ENCODE measurements at regions not wholly inside any gene's neighbourhood (a gene's known extent, or its start where the extent isn't known, plus 50 kb on each side); places are given as distances from the start of the nearest gene placed in this dataset.
"Not testable (repeated sequence)": the region's sequence is repeated elsewhere in the genome, so short reads cannot be mapped to it uniquely, and the experiment has no call there.

- H3K27me3 Mint-ChIP-seq = no peaks in the 10 kb centered on the region
- H3K36me3 Mint-ChIP-seq = no peaks in the 10 kb centered on the region
Observed at GRCh38 chr1:118306851-118307250, 121.8 kb upstream of the SPAG17 start.

GRCh38 chr1:118304722-118305359 lies 119.8 kb upstream of the SPAG17 start:
- ChIA-PET POLR2A (no interaction called here), CTCF (no interaction called here)
- intact Hi-C loops (cut with micrococcal nuclease) = no loop called here
- no peaks in the 10 kb centered on the region for H3K27me3 Mint-ChIP-seq
- H3K4me3 Mint-ChIP-seq = no peak overlapping the region
- DNase-seq = no peak
- H3K9me3 Mint-ChIP-seq = no peaks in the 10 kb centered on the region
- no peaks in the 10 kb centered on the region for H3K36me3 Mint-ChIP-seq
- H3K27ac Mint-ChIP-seq = no peak overlapping the region
- no peaks in the 10 kb centered on the region for H3K4me1 Mint-ChIP-seq (ENCODE audit: low read depth)

More at GRCh38 chr1:118306851-118307250, 121.8 kb upstream of the SPAG17 start:
- intact Hi-C loops (cut with micrococcal nuclease) = no loop called here
- CTCF ChIA-PET = no interaction called here
- Mint-ChIP-seq H3K27ac (no peak overlapping the region), H3K9me3 (no peaks in the 10 kb centered on the region), H3K4me3 (no peak overlapping the region), H3K4me1 (ENCODE audit: low read depth) (no peaks in the 10 kb centered on the region)
- DNase-seq = no peak
- POLR2A ChIA-PET = no interaction called here

- ChIA-PET POLR2A (no interaction called here), CTCF (no interaction called here)
- no peak for DNase-seq
- Mint-ChIP-seq H3K4me1 (ENCODE audit: low read depth) (no peaks in the 10 kb centered on the region), H3K9me3 (no peaks in the 10 kb centered on the region), H3K36me3 (no peaks in the 10 kb centered on the region), H3K27ac (no peak overlapping the region), H3K27me3 (no peaks in the 10 kb centered on the region), H3K4me3 (no peak overlapping the region)
- intact Hi-C loops (cut with micrococcal nuclease) = no loop called here
Observed at GRCh38 chr1:118303534-118303933, 118.5 kb upstream of the SPAG17 start.

- H3K27me3 Mint-ChIP-seq = no peaks in the 10 kb centered on the region
- H3K4me3 Mint-ChIP-seq = no peak overlapping the region
- no peaks in the 10 kb centered on the region for H3K4me1 Mint-ChIP-seq (ENCODE audit: low read depth)
- intact Hi-C loops (cut with micrococcal nuclease) = no loop called here
- POLR2A ChIA-PET = no interaction called here
- DNase-seq = no peak
- no peaks in the 10 kb centered on the region for H3K9me3 Mint-ChIP-seq
- CTCF ChIA-PET = no interaction called here
- H3K36me3 Mint-ChIP-seq = no peaks in the 10 kb centered on the region
- H3K27ac Mint-ChIP-seq = no peak overlapping the region
Observed at GRCh38 chr1:118303064-118303463, 118.0 kb upstream of the SPAG17 start.

GRCh38 chr1:118302145-118302544 lies 117.1 kb upstream of the SPAG17 start:
- POLR2A ChIA-PET = no interaction called here
- no peaks in the 10 kb centered on the region for H3K4me1 Mint-ChIP-seq (ENCODE audit: low read depth)
- CTCF ChIA-PET = no interaction called here
- DNase-seq = no peak
- no peaks in the 10 kb centered on the region for H3K9me3 Mint-ChIP-seq
- H3K27me3 Mint-ChIP-seq = no peaks in the 10 kb centered on the region
- H3K36me3 Mint-ChIP-seq = no peaks in the 10 kb centered on the region
- H3K4me3 Mint-ChIP-seq = no peak overlapping the region
- H3K27ac Mint-ChIP-seq = no peak overlapping the region
- intact Hi-C loops (cut with micrococcal nuclease) = no loop called here

- H3K4me1 Mint-ChIP-seq (ENCODE audit: low read depth) = no peaks in the 10 kb centered on the region
- H3K36me3 Mint-ChIP-seq = no peaks in the 10 kb centered on the region
- ChIA-PET POLR2A (no interaction called here), CTCF (no interaction called here)
- H3K4me3 Mint-ChIP-seq = no peak overlapping the region
- no peaks in the 10 kb centered on the region for H3K9me3 Mint-ChIP-seq
- no peak for DNase-seq
- intact Hi-C loops (cut with micrococcal nuclease) = no loop called here
- H3K27me3 Mint-ChIP-seq = no peaks in the 10 kb centered on the region
- H3K27ac Mint-ChIP-seq = no peak overlapping the region
Observed at GRCh38 chr1:118300808-118301207, 115.8 kb upstream of the SPAG17 start.

GRCh38 chr1:118298397-118298796 lies 113.4 kb upstream of the SPAG17 start:
- POLR2A ChIA-PET = no interaction called here
- no peak for DNase-seq
- H3K27me3 Mint-ChIP-seq = no peaks in the 10 kb centered on the region
- no peaks in the 10 kb centered on the region for H3K4me1 Mint-ChIP-seq (ENCODE audit: low read depth)
- intact Hi-C loops (cut with micrococcal nuclease) = no loop called here
- no peak overlapping the region for H3K27ac Mint-ChIP-seq
- H3K36me3 Mint-ChIP-seq = no peaks in the 10 kb centered on the region
- no peaks in the 10 kb centered on the region for H3K9me3 Mint-ChIP-seq
- CTCF ChIA-PET = no interaction called here
- H3K4me3 Mint-ChIP-seq = no peak overlapping the region

- Mint-ChIP-seq H3K27me3 (no peaks in the 10 kb centered on the region), H3K4me3 (no peak overlapping the region), H3K4me1 (ENCODE audit: low read depth) (no peaks in the 10 kb centered on the region), H3K36me3 (no peaks in the 10 kb centered on the region), H3K9me3 (no peaks in the 10 kb centered on the region), H3K27ac (no peak overlapping the region)
- POLR2A ChIA-PET = no interaction called here
- DNase-seq = no peak
- CTCF ChIA-PET = no interaction called here
- intact Hi-C loops (cut with micrococcal nuclease) = no loop called here
Observed at GRCh38 chr1:118297521-118297920, 112.5 kb upstream of the SPAG17 start.

GRCh38 chr1:118294875-118295642 lies 110.0 kb upstream of the SPAG17 start:
- CTCF ChIA-PET = no interaction called here

GRCh38 chr1:118291661-118292060 lies 106.6 kb upstream of the SPAG17 start:
- H3K36me3 Mint-ChIP-seq = no peaks in the 10 kb centered on the region
- H3K9me3 Mint-ChIP-seq = no peaks in the 10 kb centered on the region
- no peak overlapping the region for H3K4me3 Mint-ChIP-seq
- no peaks in the 10 kb centered on the region for H3K27me3 Mint-ChIP-seq
- H3K27ac Mint-ChIP-seq = no peak overlapping the region
- CTCF ChIA-PET = no interaction called here
- DNase-seq = no peak
- H3K4me1 Mint-ChIP-seq (ENCODE audit: low read depth) = no peaks in the 10 kb centered on the region
- intact Hi-C loops (cut with micrococcal nuclease) = no loop called here
- POLR2A ChIA-PET = no interaction called here

More at GRCh38 chr1:118294875-118295642, 110.0 kb upstream of the SPAG17 start:
- no peaks in the 10 kb centered on the region for H3K36me3 Mint-ChIP-seq
- intact Hi-C loops (cut with micrococcal nuclease) = no loop called here
- no peaks in the 10 kb centered on the region for H3K4me1 Mint-ChIP-seq (ENCODE audit: low read depth)
- no peak overlapping the region for H3K27ac Mint-ChIP-seq
- no peak for DNase-seq
- H3K9me3 Mint-ChIP-seq = no peaks in the 10 kb centered on the region
- POLR2A ChIA-PET = no interaction called here
- H3K4me3 Mint-ChIP-seq = no peak overlapping the region
- no peaks in the 10 kb centered on the region for H3K27me3 Mint-ChIP-seq

GRCh38 chr1:118290571-118290970 lies 105.5 kb upstream of the SPAG17 start:
- ChIA-PET CTCF (no interaction called here), POLR2A (no interaction called here)
- no peak for DNase-seq
- intact Hi-C loops (cut with micrococcal nuclease) = no loop called here
- H3K9me3 Mint-ChIP-seq = no peaks in the 10 kb centered on the region
- H3K4me1 Mint-ChIP-seq (ENCODE audit: low read depth) = no peaks in the 10 kb centered on the region
- no peak overlapping the region for H3K27ac Mint-ChIP-seq
- no peaks in the 10 kb centered on the region for H3K36me3 Mint-ChIP-seq
- no peak overlapping the region for H3K4me3 Mint-ChIP-seq
- H3K27me3 Mint-ChIP-seq = no peaks in the 10 kb centered on the region

- CTCF ChIA-PET = no interaction called here
- Mint-ChIP-seq H3K9me3 (no peaks in the 10 kb centered on the region), H3K4me1 (ENCODE audit: low read depth) (no peaks in the 10 kb centered on the region), H3K4me3 (no peak overlapping the region), H3K36me3 (no peaks in the 10 kb centered on the region), H3K27ac (no peak overlapping the region), H3K27me3 (no peaks in the 10 kb centered on the region)
- no peak for DNase-seq
- POLR2A ChIA-PET = no interaction called here
- intact Hi-C loops (cut with micrococcal nuclease) = no loop called here
Observed at GRCh38 chr1:118290046-118290445, 105.0 kb upstream of the SPAG17 start.

GRCh38 chr1:118280656-118281055 lies 95.6 kb upstream of the SPAG17 start:
- POLR2A ChIA-PET; H3K27ac Mint-ChIP-seq; intact Hi-C loops (cut with micrococcal nuclease); H3K4me1 Mint-ChIP-seq (ENCODE audit: low read depth); H3K27me3 Mint-ChIP-seq; DNase-seq; H3K9me3 Mint-ChIP-seq; CTCF ChIA-PET; H3K36me3 Mint-ChIP-seq; H3K4me3 Mint-ChIP-seq: not testable (repeated sequence)
